A549 (cell line): ENCODE measurements at regions not wholly inside any gene's neighbourhood (a gene's known extent, or its start where the extent isn't known, plus 50 kb on each side); places are given as distances from the start of the nearest gene placed in this dataset.

ENCODE experiments used
- ATAC-seq, 2 experiments: fragments of 200-7000 bp in 1 of 2; fragments of >200 bp in 1 of 2; cut with Nextera tagmentation in 1 of 2; cut with Tn5 transposase in 1 of 2; 3 replicates each; pipeline versions ENCODE4 v1.8.0 to v1.9.1; 2018 to 2020; ENCODE audit warnings: mild to moderate bottlenecking in 1 of 2, moderate library complexity in 1 of 2
- CTCF ChIA-PET: fragments of 300-600 bp; sonication (Branson Sonifier 250); formaldehyde crosslinking; extraction: SDS; loops from one replicate; lab custom pipeline; 2021; ENCODE audit warnings: antibody characterized with exemption, inconsistent platforms; lab: Yijun Ruan, JAX
- POLR2A ChIA-PET: fragments of 350-600 bp; formaldehyde crosslinking; extraction: SDS; loops from one replicate; lab custom pipeline; 2021; ENCODE audit warnings: antibody characterized with exemption, inconsistent platforms; lab: Yijun Ruan, JAX
- DNase-seq, 2 experiments: peaks; one replicate each; pipeline versions ENCODE4 v3.0.0 to v3.0.0-alpha.2; 2011 to 2016; ENCODE audit warnings: low read depth in 1 of 2, low spot score in 1 of 2
- FAIRE-seq: peaks from 2 replicates; lab custom pipeline; 2011; peaks lifted over from hg19 to GRCh38; lab: Jason Lieb, UNC
- H3K27ac ChIP-seq, 2 experiments: fragments of >200 bp; sonication (Bioruptor Twin); formaldehyde crosslinking; 3 replicates each; pipeline ENCODE4 v1.5.1; 2016 to 2017
- H3K4me1 ChIP-seq: fragments of >200 bp; sonication (Bioruptor Twin); formaldehyde crosslinking; 3 replicates; pipeline ENCODE4 v1.6.1; 2016
- H3K4me2 ChIP-seq: fragments of >200 bp; sonication (Bioruptor Twin); formaldehyde crosslinking; 3 replicates; pipeline ENCODE4 v1.6.1; 2016
- H3K4me3 ChIP-seq: fragments of >200 bp; sonication (Bioruptor Twin); formaldehyde crosslinking; 3 replicates; pipeline ENCODE4 v1.5.1; 2016
- H3K9me3 ChIP-seq: fragments of >200 bp; sonication (Bioruptor Twin); formaldehyde crosslinking; 3 replicates; pipeline ENCODE4 v1.6.1; 2016
- BHLHE40 ChIP-seq: IDR thresholded peaks from 2 replicates; pipeline ENCODE4 v1.6.1; 2012; ENCODE audit warnings: low read depth, low read length, inconsistent platforms
- FOSL2 ChIP-seq, 2 experiments: fragments of 450-650 bp in 1 of 2; fragments of >200 bp in 1 of 2; sonication (Bioruptor Twin) in 1 of 2; formaldehyde crosslinking; IDR thresholded peaks; 2 replicates each; pipeline versions ENCODE4 v1.5.0 to v1.6.1; 2016 to 2020; ENCODE audit warnings: mild to moderate bottlenecking in 1 of 2, moderate library complexity in 1 of 2
- GATA3 ChIP-seq: IDR thresholded peaks from 2 replicates; pipeline ENCODE4 v1.6.1; 2012; ENCODE audit warnings: borderline replicate concordance
- HOXB13 ChIP-seq: fragments of 250-450 bp; sonication (Bioruptor Pico); IDR thresholded peaks from 2 replicates; pipeline ENCODE4 v1.5.0; 2020; ENCODE audit warnings: low read depth, mild to moderate bottlenecking, moderate library complexity
- JUNB ChIP-seq: fragments of >200 bp; sonication (Bioruptor Twin); formaldehyde crosslinking; IDR thresholded peaks from 2 replicates; pipeline ENCODE4 v1.6.1; 2016
- NFE2L2 ChIP-seq: fragments of 150-350 bp; conservative IDR thresholded peaks from 2 replicates; pipeline ENCODE4 v1.6.1; 2014; ENCODE audit warnings: low read length
- PHF8 ChIP-seq: fragments of 200-600 bp; sonication (generic); IDR thresholded peaks from 2 replicates; pipeline ENCODE4 v1.6.1; 2016; ENCODE audit warnings: low read depth, mild to moderate bottlenecking, antibody characterized with exemption, moderate library complexity, borderline replicate concordance
- RFX5 ChIP-seq: fragments of 450-650 bp; IDR thresholded peaks from 2 replicates; pipeline ENCODE4 v1.7.1; 2014; ENCODE audit warnings: antibody characterized with exemption, mild to moderate bottlenecking, moderate library complexity
- RNF2 ChIP-seq: fragments of 200-600 bp; sonication (generic); IDR thresholded peaks from 2 replicates; pipeline ENCODE4 v1.6.1; 2016; ENCODE audit warnings: low read depth, mild to moderate bottlenecking, antibody characterized with exemption, moderate library complexity, borderline replicate concordance
- SREBF2 ChIP-seq: fragments of 450-650 bp; IDR thresholded peaks from 2 replicates; pipeline ENCODE4 v1.6.1; 2014; ENCODE audit warnings: mild to moderate bottlenecking, moderate library complexity
- TP53 ChIP-seq: fragments of 250-450 bp; sonication (Bioruptor Pico); IDR thresholded peaks from 2 replicates; pipeline ENCODE4 v1.5.0; 2021; ENCODE audit warnings: mild to moderate bottlenecking, moderate library complexity
- ZC3H11A ChIP-seq: fragments of 450-650 bp; IDR thresholded peaks from 2 replicates; pipeline ENCODE4 v1.6.1; 2014; ENCODE audit warnings: antibody characterized with exemption, mild to moderate bottlenecking
- ZFP36 ChIP-seq: fragments of 450-650 bp; IDR thresholded peaks from 2 replicates; pipeline ENCODE4 v1.6.1; 2014; ENCODE audit warnings: borderline replicate concordance; ENCODE audit not compliant: partially characterized antibody
- ZNF302 ChIP-seq: fragments of 250-450 bp; sonication (Bioruptor Pico); IDR thresholded peaks from 2 replicates; pipeline ENCODE4 v1.9.0; 2021; ENCODE audit warnings: inconsistent platforms, mild to moderate bottlenecking, moderate library complexity
- ZSCAN20 ChIP-seq: fragments of 250-450 bp; sonication (Bioruptor Pico); IDR thresholded peaks from 2 replicates; pipeline ENCODE4 v1.8.0; 2022; ENCODE audit warnings: mild to moderate bottlenecking, moderate library complexity
- WGBS: methylation state at CpG from one replicate; pipeline ENCODE4 v1.1.6; 2017; ENCODE audit errors: missing lambda C conversion rate; 5-methylcytosine and 5-hydroxymethylcytosine counted together
- TF ChIP-seq, protein P1 (sequence below): IDR thresholded peaks from 2 replicates; pipeline ENCODE4 v1.6.1; 2012; ENCODE audit warnings: low read depth, borderline replicate concordance
- TF ChIP-seq, protein P2 (sequence below): fragments of >200 bp; sonication (Bioruptor Twin); formaldehyde crosslinking; IDR thresholded peaks from 3 replicates; pipeline ENCODE4 v1.5.1; 2016
- TF ChIP-seq, protein P3 (sequence below): fragments of 450-650 bp; IDR thresholded peaks from 2 replicates; pipeline ENCODE4 v1.6.1; 2014; ENCODE audit warnings: antibody characterized with exemption
- TF ChIP-seq, protein P4 (sequence below): IDR thresholded peaks from 2 replicates; pipeline ENCODE4 v1.6.1; 2012

DNA sequence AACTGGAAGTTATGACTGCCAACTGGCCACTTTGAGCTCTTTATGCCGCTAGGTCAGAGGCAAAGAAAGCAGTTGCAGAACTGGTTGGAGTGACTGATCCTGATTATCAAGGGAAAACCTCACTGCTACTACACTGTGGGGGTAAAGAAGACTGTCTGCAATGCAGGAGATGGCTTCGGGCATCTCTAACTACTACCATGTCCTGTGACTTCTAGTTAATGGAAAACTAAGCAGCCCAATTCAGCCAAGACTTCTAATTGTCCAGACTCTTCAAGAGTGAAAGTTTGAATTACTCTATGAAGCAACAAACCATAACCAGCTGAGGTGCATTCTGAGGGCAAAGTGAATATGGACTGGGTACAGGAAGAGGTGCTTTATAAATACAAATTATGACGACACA is 773.6 kb upstream of the SLC35B3 start:
- POLR2A ChIA-PET: no interaction called here
- H3K4me1 ChIP-seq: no peaks in the 10 kb centered on the region
- no peak overlapping the region for H3K4me3 ChIP-seq
- CTCF ChIA-PET: no interaction called here
- no peak overlapping the region for H3K27ac ChIP-seq
- DNase-seq (no peak), ATAC-seq (no peak), FAIRE-seq (no peak)
- WGBS: 53% methylated on average over 3 of the region's 3 CpGs
- no peak overlapping the region for H3K4me2 ChIP-seq
- H3K9me3 ChIP-seq: no peaks in the 10 kb centered on the region; the same call in 2 of the 3 replicates
- TF ChIP-seq, protein P1, sequence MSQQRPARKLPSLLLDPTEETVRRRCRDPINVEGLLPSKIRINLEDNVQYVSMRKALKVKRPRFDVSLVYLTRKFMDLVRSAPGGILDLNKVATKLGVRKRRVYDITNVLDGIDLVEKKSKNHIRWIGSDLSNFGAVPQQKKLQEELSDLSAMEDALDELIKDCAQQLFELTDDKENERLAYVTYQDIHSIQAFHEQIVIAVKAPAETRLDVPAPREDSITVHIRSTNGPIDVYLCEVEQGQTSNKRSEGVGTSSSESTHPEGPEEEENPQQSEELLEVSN: no peak
- TF ChIP-seq JUNB (no peak), PHF8 (no peak), NFE2L2 (no peak), SREBF2 (no peak)
- TF ChIP-seq, protein P2, sequence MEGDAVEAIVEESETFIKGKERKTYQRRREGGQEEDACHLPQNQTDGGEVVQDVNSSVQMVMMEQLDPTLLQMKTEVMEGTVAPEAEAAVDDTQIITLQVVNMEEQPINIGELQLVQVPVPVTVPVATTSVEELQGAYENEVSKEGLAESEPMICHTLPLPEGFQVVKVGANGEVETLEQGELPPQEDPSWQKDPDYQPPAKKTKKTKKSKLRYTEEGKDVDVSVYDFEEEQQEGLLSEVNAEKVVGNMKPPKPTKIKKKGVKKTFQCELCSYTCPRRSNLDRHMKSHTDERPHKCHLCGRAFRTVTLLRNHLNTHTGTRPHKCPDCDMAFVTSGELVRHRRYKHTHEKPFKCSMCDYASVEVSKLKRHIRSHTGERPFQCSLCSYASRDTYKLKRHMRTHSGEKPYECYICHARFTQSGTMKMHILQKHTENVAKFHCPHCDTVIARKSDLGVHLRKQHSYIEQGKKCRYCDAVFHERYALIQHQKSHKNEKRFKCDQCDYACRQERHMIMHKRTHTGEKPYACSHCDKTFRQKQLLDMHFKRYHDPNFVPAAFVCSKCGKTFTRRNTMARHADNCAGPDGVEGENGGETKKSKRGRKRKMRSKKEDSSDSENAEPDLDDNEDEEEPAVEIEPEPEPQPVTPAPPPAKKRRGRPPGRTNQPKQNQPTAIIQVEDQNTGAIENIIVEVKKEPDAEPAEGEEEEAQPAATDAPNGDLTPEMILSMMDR: no peak

DNA sequence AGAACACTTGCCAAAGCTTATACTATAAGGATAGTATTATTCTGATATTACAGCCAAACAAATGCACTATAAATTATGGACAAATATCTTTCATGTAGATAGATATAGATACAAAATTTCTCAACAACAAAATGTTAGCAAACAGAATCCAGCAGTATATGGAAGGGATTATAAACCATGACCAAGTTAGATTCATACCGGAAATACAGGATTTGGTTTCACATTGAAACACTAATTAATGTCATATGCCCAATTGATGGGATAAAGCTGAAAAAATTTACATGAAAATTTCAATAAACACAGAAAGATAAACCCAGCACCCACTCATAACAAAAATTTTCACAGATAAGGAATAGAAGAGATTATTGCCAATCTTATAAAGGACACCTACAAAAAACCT is 770.3 kb upstream of the SLC35B3 start:
- ChIA-PET CTCF (interaction anchor here (0.6 kb wide), 1 partner anchor 33 kb away, joined by 3 read pairs; no protein-coding TSS in a partner anchor), POLR2A (no interaction called here)
- FAIRE-seq: no peak
- Histone ChIP-seq H3K27ac (no peak overlapping the region), H3K4me2 (no peak overlapping the region), H3K9me3 (no peaks in the 10 kb centered on the region; the same call in 2 of the 3 replicates), H3K4me3 (no peak overlapping the region), H3K4me1 (no peaks in the 10 kb centered on the region)
- no peak for DNase-seq
- 82% methylated on average over 1 of the region's 1 CpG for WGBS
- TF ChIP-seq GATA3 (no peak), RNF2 (no peak), ZNF302 (CRISPR knock-in tag) (no peak), HOXB13 (CRISPR knock-in tag) (no peak), RFX5 (no peak), ZSCAN20 (CRISPR knock-in tag) (no peak), TP53 (CRISPR knock-in tag) (no peak), ZFP36 (no peak), ZC3H11A (no peak), BHLHE40 (no peak)
- TF ChIP-seq, protein P3, sequence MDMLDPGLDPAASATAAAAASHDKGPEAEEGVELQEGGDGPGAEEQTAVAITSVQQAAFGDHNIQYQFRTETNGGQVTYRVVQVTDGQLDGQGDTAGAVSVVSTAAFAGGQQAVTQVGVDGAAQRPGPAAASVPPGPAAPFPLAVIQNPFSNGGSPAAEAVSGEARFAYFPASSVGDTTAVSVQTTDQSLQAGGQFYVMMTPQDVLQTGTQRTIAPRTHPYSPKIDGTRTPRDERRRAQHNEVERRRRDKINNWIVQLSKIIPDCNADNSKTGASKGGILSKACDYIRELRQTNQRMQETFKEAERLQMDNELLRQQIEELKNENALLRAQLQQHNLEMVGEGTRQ: no peak
- TF ChIP-seq, protein P4, sequence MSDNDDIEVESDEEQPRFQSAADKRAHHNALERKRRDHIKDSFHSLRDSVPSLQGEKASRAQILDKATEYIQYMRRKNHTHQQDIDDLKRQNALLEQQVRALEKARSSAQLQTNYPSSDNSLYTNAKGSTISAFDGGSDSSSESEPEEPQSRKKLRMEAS: no peak
- ATAC-seq: no peak

DNA sequence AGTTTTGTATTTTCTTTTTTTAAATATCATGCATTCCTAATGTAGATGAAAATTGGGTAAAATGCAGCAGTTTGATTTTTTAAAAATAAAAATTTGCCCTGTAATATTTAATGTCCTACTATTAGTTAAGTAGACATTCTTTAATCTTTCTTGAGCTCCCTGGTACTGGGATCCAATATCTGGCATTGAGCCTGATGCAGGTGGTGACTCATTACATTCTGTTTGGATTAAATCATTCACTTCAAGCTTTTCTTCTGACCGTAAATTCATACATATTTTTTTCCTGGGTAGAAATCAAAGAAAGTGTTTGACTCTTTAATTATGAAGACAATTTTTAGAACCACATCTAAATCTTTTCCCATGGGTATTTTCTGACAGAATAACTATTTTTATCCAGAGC is 768.8 kb upstream of the SLC35B3 start:
- no peak overlapping the region for H3K4me2 ChIP-seq
- DNase-seq: peak in 1 of 2 experiments; percentile 13
- TF ChIP-seq, protein P2: no peak
- TF ChIP-seq FOSL2 (IDR thresholded peaks at IDR 0.05) (no peak), FOSL2 (CRISPR knock-in tag; IDR thresholded peaks at IDR 0.05) (peak; percentile 37; the same call in 1 of the 2 replicates)
- TF ChIP-seq, all 56 proteins: peak for 1
- no peak overlapping the region for H3K27ac ChIP-seq
- ChIA-PET POLR2A (no interaction called here), CTCF (interaction anchor here (0.8 kb wide), 1 partner anchor 15 kb away, joined by 3 read pairs; no protein-coding TSS in a partner anchor)
- no peak for FAIRE-seq
- WGBS: 0% methylated on average over 1 of the region's 1 CpG
- ATAC-seq: no peak
- H3K4me1 ChIP-seq: no peaks in the 10 kb centered on the region
- no peak overlapping the region for H3K4me3 ChIP-seq
- H3K9me3 ChIP-seq: no peaks in the 10 kb centered on the region; the same call in 2 of the 3 replicates
